ENCODE measurements at regions not wholly inside any gene's neighbourhood (a gene's known extent, or its start where the extent isn't known, plus 50 kb on each side); places are given as distances from the start of the nearest gene placed in this dataset.

DNA sequence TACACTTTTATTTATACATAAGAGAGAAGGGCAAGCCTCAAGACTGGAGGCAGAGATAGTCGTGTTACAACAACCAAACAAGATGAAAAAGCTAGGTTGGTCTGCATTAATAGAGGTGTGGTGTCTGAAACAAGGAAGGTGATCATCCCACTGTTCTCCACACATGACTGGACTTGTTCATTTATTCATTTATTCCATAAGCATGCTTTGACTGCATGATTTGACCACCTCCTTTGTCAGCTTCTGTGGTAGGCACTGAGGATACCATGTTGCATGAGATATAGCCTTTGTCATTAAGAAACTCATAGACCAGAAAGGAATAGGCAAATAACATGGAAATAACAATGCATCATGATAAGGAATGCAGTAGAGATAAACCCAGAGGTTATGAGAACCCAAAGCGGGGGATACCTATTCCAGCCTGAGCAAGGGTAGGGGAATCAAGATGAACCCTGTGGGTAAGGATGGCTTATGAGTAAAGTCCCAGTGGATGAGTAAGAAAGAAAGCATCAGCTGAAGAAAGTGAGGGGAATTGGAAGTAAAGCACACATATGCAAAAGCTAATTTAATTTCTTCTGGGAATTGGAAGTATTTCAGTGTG is 173.7 kb upstream of the FGGY start:
- TF ChIP-seq, protein P1, sequence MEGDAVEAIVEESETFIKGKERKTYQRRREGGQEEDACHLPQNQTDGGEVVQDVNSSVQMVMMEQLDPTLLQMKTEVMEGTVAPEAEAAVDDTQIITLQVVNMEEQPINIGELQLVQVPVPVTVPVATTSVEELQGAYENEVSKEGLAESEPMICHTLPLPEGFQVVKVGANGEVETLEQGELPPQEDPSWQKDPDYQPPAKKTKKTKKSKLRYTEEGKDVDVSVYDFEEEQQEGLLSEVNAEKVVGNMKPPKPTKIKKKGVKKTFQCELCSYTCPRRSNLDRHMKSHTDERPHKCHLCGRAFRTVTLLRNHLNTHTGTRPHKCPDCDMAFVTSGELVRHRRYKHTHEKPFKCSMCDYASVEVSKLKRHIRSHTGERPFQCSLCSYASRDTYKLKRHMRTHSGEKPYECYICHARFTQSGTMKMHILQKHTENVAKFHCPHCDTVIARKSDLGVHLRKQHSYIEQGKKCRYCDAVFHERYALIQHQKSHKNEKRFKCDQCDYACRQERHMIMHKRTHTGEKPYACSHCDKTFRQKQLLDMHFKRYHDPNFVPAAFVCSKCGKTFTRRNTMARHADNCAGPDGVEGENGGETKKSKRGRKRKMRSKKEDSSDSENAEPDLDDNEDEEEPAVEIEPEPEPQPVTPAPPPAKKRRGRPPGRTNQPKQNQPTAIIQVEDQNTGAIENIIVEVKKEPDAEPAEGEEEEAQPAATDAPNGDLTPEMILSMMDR (conservative IDR thresholded peaks at IDR 0.05; ENCODE audit: low read length) = no peak
- no peak for TF ChIP-seq EZH2phosphoT487 (IDR thresholded peaks at IDR 0.05; ENCODE audit: borderline replicate concordance)

All from Loucy (cell line).